ENCODE measurements at regions not wholly inside any gene's neighbourhood (a gene's known extent, or its start where the extent isn't known, plus 50 kb on each side); places are given as distances from the start of the nearest gene placed in this dataset.
"Not testable (repeated sequence)": the region's sequence is repeated elsewhere in the genome, so short reads cannot be mapped to it uniquely, and the experiment has no call there.

- FAIRE-seq (no peak), DNase-seq (ENCODE audit: insufficient read length, low spot score) (no peak)
Observed at GRCh38 chr2:35962585-35963146, 392.9 kb upstream of the CRIM1 start.

GRCh38 chr2:35960596-35960995 lies 395.0 kb upstream of the CRIM1 start:
- DNase-seq (ENCODE audit: insufficient read length, low spot score) (no peak), FAIRE-seq (no peak)

GRCh38 chr2:35957053-35957452 lies 398.5 kb upstream of the CRIM1 start:
- FAIRE-seq; DNase-seq (ENCODE audit: insufficient read length, low spot score): not testable (repeated sequence)

- no peak for DNase-seq (ENCODE audit: insufficient read length, low spot score)
Observed at GRCh38 chr2:35946478-35946877, 409.1 kb upstream of the CRIM1 start.

GRCh38 chr2:35938838-35939237 lies 416.7 kb upstream of the CRIM1 start:
- DNase-seq (ENCODE audit: insufficient read length, low spot score) (no peak), FAIRE-seq (no peak)

More at GRCh38 chr2:35946478-35946877, 409.1 kb upstream of the CRIM1 start:
- no peak for FAIRE-seq

GRCh38 chr2:35933031-35933430 lies 422.5 kb upstream of the CRIM1 start:
- FAIRE-seq (no peak), DNase-seq (ENCODE audit: insufficient read length, low spot score) (no peak)

GRCh38 chr2:35932276-35932963 lies 423.2 kb upstream of the CRIM1 start:
- no peak for FAIRE-seq
- no peak for DNase-seq (ENCODE audit: insufficient read length, low spot score)

- no peak for FAIRE-seq
- DNase-seq (ENCODE audit: insufficient read length, low spot score): no peak
Observed at GRCh38 chr2:35931626-35932025, 424.0 kb upstream of the CRIM1 start.

GRCh38 chr2:35931115-35931514 lies 424.5 kb upstream of the CRIM1 start:
- no peak for DNase-seq (ENCODE audit: insufficient read length, low spot score)
- FAIRE-seq: no peak

- no peak for FAIRE-seq
Observed at GRCh38 chr2:35929551-35929950, 426.0 kb upstream of the CRIM1 start.

GRCh38 chr2:35920061-35920460 lies 435.5 kb upstream of the CRIM1 start:
- DNase-seq (ENCODE audit: insufficient read length, low spot score) (no peak), FAIRE-seq (no peak)

More at GRCh38 chr2:35929551-35929950, 426.0 kb upstream of the CRIM1 start:
- DNase-seq (ENCODE audit: insufficient read length, low spot score): no peak

- no peak for FAIRE-seq
- no peak for DNase-seq (ENCODE audit: insufficient read length, low spot score)
Observed at GRCh38 chr2:35915261-35915660, 440.3 kb upstream of the CRIM1 start.

- DNase-seq (ENCODE audit: insufficient read length, low spot score) (no peak), FAIRE-seq (no peak)
Observed at GRCh38 chr2:35891936-35892335, 463.6 kb upstream of the CRIM1 start.

- FAIRE-seq: no peak
- DNase-seq (ENCODE audit: insufficient read length, low spot score): no peak
Observed at GRCh38 chr2:35891528-35891927, 464.1 kb upstream of the CRIM1 start.

- FAIRE-seq (no peak), DNase-seq (ENCODE audit: insufficient read length, low spot score) (no peak)
Observed at GRCh38 chr2:35887146-35887545, 468.4 kb upstream of the CRIM1 start.

GRCh38 chr2:35873921-35874320 lies 481.7 kb upstream of the CRIM1 start:
- FAIRE-seq (no peak), DNase-seq (ENCODE audit: insufficient read length, low spot score) (no peak)

- DNase-seq (ENCODE audit: insufficient read length, low spot score) (no peak), FAIRE-seq (no peak)
Observed at GRCh38 chr2:35871672-35872071, 483.9 kb upstream of the CRIM1 start.

- no peak for FAIRE-seq
- no peak for DNase-seq (ENCODE audit: insufficient read length, low spot score)
Observed at GRCh38 chr2:35870713-35871112, 484.9 kb upstream of the CRIM1 start.

- FAIRE-seq (no peak), DNase-seq (ENCODE audit: insufficient read length, low spot score) (no peak)
Observed at GRCh38 chr2:35864141-35864540, 491.4 kb upstream of the CRIM1 start.

GRCh38 chr2:35858216-35858615 lies 497.4 kb upstream of the CRIM1 start:
- FAIRE-seq (no peak), DNase-seq (ENCODE audit: insufficient read length, low spot score) (no peak)

- FAIRE-seq: no peak
Observed at GRCh38 chr2:35857498-35857897, 498.1 kb upstream of the CRIM1 start.

GRCh38 chr2:35831385-35831784 lies 524.2 kb upstream of the CRIM1 start:
- no peak for DNase-seq (ENCODE audit: insufficient read length, low spot score)
- no peak for FAIRE-seq

More at GRCh38 chr2:35857498-35857897, 498.1 kb upstream of the CRIM1 start:
- no peak for DNase-seq (ENCODE audit: insufficient read length, low spot score)

- no peak for DNase-seq (ENCODE audit: insufficient read length, low spot score)
- FAIRE-seq: no peak
Observed at GRCh38 chr2:35830833-35831232, 524.7 kb upstream of the CRIM1 start.
